NCI-H345 treated with DMSO at 0.1 percent for 48 hours (cell line): ENCODE measurements at regions not wholly inside any gene's neighbourhood (a gene's known extent, or its start where the extent isn't known, plus 50 kb on each side); places are given as distances from the start of the nearest gene placed in this dataset.
"Not testable (repeated sequence)": the region's sequence is repeated elsewhere in the genome, so short reads cannot be mapped to it uniquely, and the experiment has no call there.

ENCODE experiments used
- DNase-seq: peaks from one replicate; lab custom pipeline; 2025; ENCODE audit not compliant: unreplicated experiment; lab: John Stamatoyannopoulos, UW

- no peak for DNase-seq
Measured at GRCh38 chr18:77329651-77330050, 80.0 kb downstream of the GALR1 start.

DNA sequence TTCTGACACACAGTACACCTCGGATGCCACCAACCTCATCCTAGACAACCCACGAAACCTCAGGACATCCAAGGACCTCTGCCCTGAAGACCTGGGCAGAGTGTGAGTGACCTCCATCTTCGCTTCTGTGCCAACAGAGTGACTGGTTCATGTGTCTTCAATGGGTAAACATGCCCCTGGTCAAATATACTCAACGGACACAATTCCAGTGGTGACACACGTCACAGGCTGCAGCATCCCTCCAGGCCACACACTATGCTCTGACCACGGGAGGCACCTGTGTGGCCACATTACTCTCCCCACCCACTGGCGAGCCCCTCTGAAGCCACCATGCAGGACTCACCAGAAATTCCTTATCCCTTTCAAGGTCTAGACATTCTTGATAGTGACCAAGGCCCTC lies 85.2 kb downstream of the GALR1 start:
- no peak for DNase-seq

- no peak for DNase-seq
Measured at GRCh38 chr18:77337604-77338003, 88.0 kb downstream of the GALR1 start.

- DNase-seq = no peak
Measured at GRCh38 chr18:77339093-77339492, 89.4 kb downstream of the GALR1 start.

DNA sequence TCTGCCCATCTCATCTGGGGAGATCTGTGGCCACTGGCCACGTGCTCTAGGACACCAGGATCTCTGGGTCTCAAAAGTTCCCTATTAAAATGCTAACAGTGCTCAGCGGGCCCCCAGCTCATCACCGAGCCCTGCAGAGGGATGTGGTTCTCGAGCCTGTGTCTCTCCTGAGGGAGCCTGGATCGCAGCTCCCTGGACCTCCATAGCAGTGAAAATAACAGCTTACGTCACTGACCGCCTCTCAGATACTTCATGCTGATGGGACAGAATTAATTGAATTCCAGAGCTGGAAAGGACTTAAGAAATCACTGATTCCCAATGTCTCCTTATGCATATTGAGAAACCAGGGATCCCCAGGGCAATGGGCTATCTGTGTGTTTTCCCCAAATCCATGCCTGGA lies 90.0 kb downstream of the GALR1 start:
- DNase-seq = no peak

GRCh38 chr18:77340815-77341214 lies 91.2 kb downstream of the GALR1 start:
- no peak for DNase-seq

GRCh38 chr18:77341527-77342325 lies 92.1 kb downstream of the GALR1 start:
- DNase-seq = no peak

- no peak for DNase-seq
Measured at GRCh38 chr18:77342736-77343135, 93.1 kb downstream of the GALR1 start.

- DNase-seq = no peak
Measured at GRCh38 chr18:77343846-77344510, 94.3 kb downstream of the GALR1 start.

GRCh38 chr18:77344786-77345500 lies 95.3 kb downstream of the GALR1 start:
- no peak for DNase-seq

DNA sequence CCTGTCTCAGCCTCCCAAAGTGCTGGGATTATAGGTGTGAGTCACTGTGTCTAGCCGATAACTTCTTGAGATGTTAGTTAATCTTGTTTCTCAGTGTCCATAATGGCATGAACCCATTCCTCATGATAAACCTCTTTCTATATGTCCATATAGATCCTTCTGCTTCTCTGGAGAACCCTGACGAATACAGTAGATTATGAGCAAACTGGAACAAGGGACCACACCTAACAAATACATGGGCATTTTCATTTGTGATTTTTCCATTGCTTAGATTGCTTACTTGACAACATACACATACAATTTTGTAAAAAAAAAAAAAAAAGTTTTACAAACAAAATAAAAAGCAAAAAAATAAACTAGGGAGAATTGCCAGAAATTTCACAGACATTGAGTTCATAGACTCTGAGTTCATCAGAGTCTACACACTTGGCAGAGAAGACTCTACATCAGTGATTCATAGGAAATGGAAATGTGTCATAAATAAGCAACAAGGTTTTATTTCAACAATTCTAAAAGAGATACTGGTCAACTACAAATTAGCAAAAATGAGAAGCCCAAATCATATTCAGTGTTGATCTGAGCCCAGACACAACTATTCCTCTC lies 96.7 kb downstream of the GALR1 start:
- DNase-seq = no peak

DNA sequence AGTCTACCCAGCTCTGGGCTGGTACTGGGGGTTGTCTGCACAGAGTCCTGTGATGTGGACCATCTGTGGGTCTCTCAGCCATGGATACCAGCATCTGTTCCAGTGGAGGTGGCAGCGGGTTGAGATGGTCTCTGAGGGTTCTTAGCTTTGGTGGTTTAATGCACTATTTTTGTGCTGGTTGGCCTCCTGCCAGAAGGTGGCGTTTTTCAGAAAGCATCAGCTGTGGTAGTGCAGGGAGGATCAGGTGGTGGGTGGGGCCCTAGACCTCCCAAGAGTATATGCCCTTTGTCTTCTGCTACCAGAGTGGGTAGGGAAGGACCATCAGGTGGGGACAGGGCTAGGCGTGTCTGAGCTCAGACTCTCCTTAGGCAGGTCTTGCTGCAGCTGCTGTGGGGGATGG lies 103.7 kb downstream of the GALR1 start:
- DNase-seq = not testable (repeated sequence)

GRCh38 chr18:77359561-77360314 lies 110.1 kb downstream of the GALR1 start:
- no peak for DNase-seq

DNA sequence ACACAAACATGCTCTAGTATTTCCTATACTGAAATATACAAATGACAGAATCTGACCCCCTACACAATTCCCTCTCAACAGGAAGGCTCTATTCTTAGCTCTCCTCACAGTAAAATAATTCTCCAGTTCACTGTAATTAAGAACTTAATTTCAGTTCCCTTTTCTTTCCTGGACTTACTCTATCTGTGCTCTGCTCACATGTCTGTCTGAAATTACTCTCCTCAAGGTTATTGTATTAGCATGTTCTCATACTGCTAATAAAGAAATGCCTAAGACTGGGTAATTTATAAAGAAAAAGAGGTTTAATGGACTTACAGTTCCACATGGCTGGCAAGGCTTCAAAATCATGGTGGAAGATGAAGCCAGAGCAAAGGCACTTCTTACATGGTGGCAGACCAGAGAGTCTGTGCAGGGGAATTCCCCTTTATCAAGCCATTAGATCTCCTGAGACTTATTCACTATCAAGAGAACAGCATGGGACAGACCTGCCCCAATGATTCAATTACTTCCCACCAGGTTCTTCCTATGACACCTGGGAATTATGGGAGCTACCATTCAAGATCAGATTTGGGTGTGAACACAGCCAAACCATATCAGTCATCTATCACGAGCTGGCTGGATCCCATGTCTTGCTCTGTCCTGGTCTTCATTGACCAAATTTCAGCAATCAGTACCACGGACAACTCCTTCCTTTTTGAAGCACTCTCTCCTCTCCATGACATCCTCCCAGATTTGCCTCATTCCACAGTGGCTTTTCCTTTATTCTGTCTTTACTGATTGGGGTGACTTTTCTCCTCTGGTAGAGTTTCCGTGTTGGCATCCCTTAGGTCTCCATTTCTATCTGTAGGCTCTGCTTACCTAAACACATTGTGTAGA lies 110.9 kb downstream of the GALR1 start:
- no peak for DNase-seq

DNA sequence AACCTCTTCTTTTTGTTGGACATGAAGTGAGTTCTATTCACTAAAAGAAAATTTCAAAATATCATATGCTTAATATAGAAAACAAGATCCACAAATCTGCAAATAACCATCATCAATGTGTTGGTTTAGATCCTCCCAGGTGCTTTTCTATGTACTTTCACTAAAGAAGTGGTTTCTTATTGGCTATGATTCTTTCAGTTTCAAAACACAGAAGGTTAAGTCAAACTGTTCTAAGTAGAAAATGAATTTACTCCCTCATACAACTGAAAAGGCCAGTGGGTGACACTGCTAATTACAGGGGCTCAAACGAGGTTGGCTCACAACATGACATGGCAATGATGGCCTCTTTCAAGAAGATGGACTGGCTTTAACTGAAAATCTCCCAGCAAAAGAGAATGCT lies 111.7 kb downstream of the GALR1 start:
- DNase-seq = no peak

GRCh38 chr18:77365667-77366066 lies 116.0 kb downstream of the GALR1 start:
- no peak for DNase-seq

GRCh38 chr18:77366067-77366719 lies 116.5 kb downstream of the GALR1 start:
- no peak for DNase-seq

DNA sequence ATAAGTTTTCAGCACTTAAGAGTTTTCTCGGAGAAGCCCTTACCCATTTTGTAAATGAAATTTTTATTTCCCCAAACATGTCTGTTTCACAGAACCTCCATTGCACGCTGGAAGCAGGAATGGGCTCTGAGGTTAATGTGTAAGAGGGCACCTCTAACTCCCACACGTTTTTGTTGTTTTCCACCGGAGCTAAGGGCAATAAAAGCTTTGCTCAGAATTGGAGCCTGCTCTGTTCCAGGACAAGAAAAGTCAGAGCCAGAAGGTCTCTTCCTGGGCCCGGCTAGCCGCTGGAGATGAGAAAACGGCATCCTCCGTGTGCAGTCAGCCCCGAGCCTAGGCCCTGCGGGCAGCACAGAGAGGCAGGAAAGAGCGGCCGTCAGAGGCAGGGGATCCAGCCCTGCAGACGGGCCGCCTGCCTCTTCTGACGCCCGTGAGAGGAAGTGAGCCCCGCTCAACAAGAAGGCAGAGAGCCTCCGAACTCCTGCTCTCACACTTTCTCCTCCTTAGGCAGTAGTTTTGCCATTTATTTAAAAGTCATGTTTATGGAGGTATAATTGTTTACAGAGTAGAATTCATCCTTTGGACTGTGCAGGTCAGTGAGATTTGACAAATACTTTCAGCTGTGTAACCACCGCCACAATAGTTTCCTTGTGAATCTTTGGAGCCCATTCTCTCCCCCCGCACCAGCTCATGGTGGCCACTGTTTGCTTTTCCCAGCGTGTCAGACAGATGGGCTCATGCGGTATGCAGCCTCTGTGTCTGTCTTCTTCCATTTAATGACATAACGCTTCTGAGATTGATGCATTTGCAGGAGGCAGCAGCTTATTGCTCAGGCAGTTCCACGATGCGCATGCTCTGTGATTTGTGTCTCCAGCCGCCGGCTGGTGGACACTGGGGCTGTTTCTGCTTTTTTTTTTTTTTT lies 117.3 kb downstream of the GALR1 start:
- DNase-seq = peak; percentile 88
